WTC11 (cell line): ENCODE measurements at regions not wholly inside any gene's neighbourhood (a gene's known extent, or its start where the extent isn't known, plus 50 kb on each side); places are given as distances from the start of the nearest gene placed in this dataset.
"Not testable (repeated sequence)": the region's sequence is repeated elsewhere in the genome, so short reads cannot be mapped to it uniquely, and the experiment has no call there.

Experiments
- ATAC-seq: fragments of 200-7000 bp; cut with Tn5 transposase; 2 replicates; pipeline ENCODE4 v1.10.0; 2021; ENCODE audit warnings: mild to moderate bottlenecking, moderate library complexity
- CTCF ChIA-PET: fragments of 300-600 bp; sonication (Branson Sonifier 250); formaldehyde crosslinking; loops from one replicate; lab custom pipeline; 2021; ENCODE audit warnings: antibody characterized with exemption; lab: Charles Lee
- POLR2A ChIA-PET: fragments of 350-600 bp; sonication (Branson Sonifier 250); formaldehyde crosslinking; loops from one replicate; lab custom pipeline; 2021; ENCODE audit warnings: antibody characterized with exemption; lab: Charles Lee
- DNase-seq: peaks from one replicate; pipeline ENCODE4 v3.0.0; 2021; ENCODE audit warnings: low spot score
- H3K27ac Mint-ChIP-seq: 2 replicates; pipeline ENCODE4 v1.8.0; 2021; ENCODE audit warnings: mixed read lengths
- H3K27me3 Mint-ChIP-seq: 2 replicates; pipeline ENCODE4 v1.8.0; 2021; ENCODE audit warnings: low read depth, mild to moderate bottlenecking, moderate library complexity, mixed read lengths
- H3K36me3 Mint-ChIP-seq: 2 replicates; pipeline ENCODE4 v1.8.0; 2021; ENCODE audit warnings: mixed read lengths
- H3K4me1 Mint-ChIP-seq: 2 replicates; pipeline ENCODE4 v1.8.0; 2022; ENCODE audit warnings: mixed read lengths
- H3K4me3 Mint-ChIP-seq: 2 replicates; pipeline ENCODE4 v1.8.0; 2021; ENCODE audit warnings: mild to moderate bottlenecking, moderate library complexity, mixed read lengths
- H3K9me3 Mint-ChIP-seq: 2 replicates; pipeline ENCODE4 v1.8.0; 2021; ENCODE audit warnings: mixed read lengths
- CTCF ChIP-seq: fragments of 200-600 bp; IDR thresholded peaks from 2 replicates; pipeline ENCODE4 v1.8.0; 2022; ENCODE audit warnings: antibody characterized with exemption
- E2F1 ChIP-seq: sonication (generic); formaldehyde crosslinking; IDR thresholded peaks from 2 replicates; pipeline ENCODE4 v1.8.0; 2022; ENCODE audit warnings: mild to moderate bottlenecking, missing genetic modification reagents
- FOXK1 ChIP-seq: sonication (generic); formaldehyde crosslinking; IDR thresholded peaks from 2 replicates; pipeline ENCODE4 v1.8.0; 2022; ENCODE audit warnings: mild to moderate bottlenecking, moderate library complexity, missing genetic modification reagents
- GABPB1 ChIP-seq: sonication (generic); formaldehyde crosslinking; IDR thresholded peaks from 2 replicates; pipeline ENCODE4 v1.8.1; 2023; ENCODE audit warnings: mild to moderate bottlenecking, missing genetic modification reagents
- HMGA2 ChIP-seq: fragments of 250-450 bp; sonication (Bioruptor Pico); IDR thresholded peaks from 2 replicates; pipeline ENCODE4 v1.4.0; 2021; ENCODE audit warnings: mild to moderate bottlenecking, moderate library complexity
- KAT7 ChIP-seq: sonication (generic); formaldehyde crosslinking; IDR thresholded peaks from 2 replicates; pipeline ENCODE4 v1.8.1; 2023; ENCODE audit warnings: missing genetic modification reagents, mild to moderate bottlenecking, borderline replicate concordance
- MAX ChIP-seq: sonication (generic); formaldehyde crosslinking; IDR thresholded peaks from 2 replicates; pipeline ENCODE4 v1.8.0; 2022; ENCODE audit warnings: mild to moderate bottlenecking, missing genetic modification reagents
- MLX ChIP-seq: sonication (generic); formaldehyde crosslinking; IDR thresholded peaks from 2 replicates; pipeline ENCODE4 v1.8.1; 2023; ENCODE audit warnings: mild to moderate bottlenecking, missing genetic modification reagents, moderate library complexity
- MYBL2 ChIP-seq: sonication (generic); formaldehyde crosslinking; IDR thresholded peaks from 2 replicates; pipeline ENCODE4 v1.8.1; 2023; ENCODE audit warnings: mild to moderate bottlenecking, moderate library complexity, missing genetic modification reagents
- NFE2L1 ChIP-seq: sonication (generic); formaldehyde crosslinking; IDR thresholded peaks from 2 replicates; pipeline ENCODE4 v1.8.1; 2023; ENCODE audit warnings: missing genetic modification reagents
- ZMAT4 ChIP-seq: fragments of 250-450 bp; sonication (Bioruptor Pico); IDR thresholded peaks from 2 replicates; pipeline ENCODE4 v1.9.0; 2021; ENCODE audit warnings: mild to moderate bottlenecking
- ZNF232 ChIP-seq: sonication (generic); formaldehyde crosslinking; IDR thresholded peaks from 2 replicates; pipeline ENCODE4 v1.8.0; 2022; ENCODE audit warnings: mild to moderate bottlenecking, missing genetic modification reagents
- ZNF512 ChIP-seq: sonication (generic); formaldehyde crosslinking; IDR thresholded peaks from 2 replicates; pipeline ENCODE4 v1.8.1; 2022; ENCODE audit warnings: missing genetic modification reagents, borderline replicate concordance
- TF ChIP-seq, protein P1 (sequence below): sonication (generic); formaldehyde crosslinking; IDR thresholded peaks from 2 replicates; pipeline ENCODE4 v1.8.1; 2022; ENCODE audit warnings: mild to moderate bottlenecking, missing genetic modification reagents, moderate library complexity, borderline replicate concordance
- TF ChIP-seq, protein P2 (sequence below): fragments of 250-450 bp; sonication (Bioruptor Pico); IDR thresholded peaks from 2 replicates; pipeline ENCODE4 v1.8.0; 2021; ENCODE audit warnings: mild to moderate bottlenecking
- TF ChIP-seq, protein P3 (sequence below): sonication (generic); formaldehyde crosslinking; IDR thresholded peaks from 2 replicates; pipeline ENCODE4 v1.8.0; 2022; ENCODE audit warnings: missing genetic modification reagents
- TF ChIP-seq, protein P4 (sequence below): sonication (generic); formaldehyde crosslinking; IDR thresholded peaks from 2 replicates; pipeline ENCODE4 v1.8.0; 2022; ENCODE audit warnings: mild to moderate bottlenecking, missing genetic modification reagents
- TF ChIP-seq, protein P5 (sequence below): sonication (generic); formaldehyde crosslinking; IDR thresholded peaks from 2 replicates; pipeline ENCODE4 v1.8.1; 2022; ENCODE audit warnings: mild to moderate bottlenecking, moderate library complexity, missing genetic modification reagents

GRCh38 chr13:22931576-22931975, 249.2 kb upstream of the SGCG start (continued):
- TF ChIP-seq, protein P1, sequence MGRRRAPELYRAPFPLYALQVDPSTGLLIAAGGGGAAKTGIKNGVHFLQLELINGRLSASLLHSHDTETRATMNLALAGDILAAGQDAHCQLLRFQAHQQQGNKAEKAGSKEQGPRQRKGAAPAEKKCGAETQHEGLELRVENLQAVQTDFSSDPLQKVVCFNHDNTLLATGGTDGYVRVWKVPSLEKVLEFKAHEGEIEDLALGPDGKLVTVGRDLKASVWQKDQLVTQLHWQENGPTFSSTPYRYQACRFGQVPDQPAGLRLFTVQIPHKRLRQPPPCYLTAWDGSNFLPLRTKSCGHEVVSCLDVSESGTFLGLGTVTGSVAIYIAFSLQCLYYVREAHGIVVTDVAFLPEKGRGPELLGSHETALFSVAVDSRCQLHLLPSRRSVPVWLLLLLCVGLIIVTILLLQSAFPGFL = no peak
- TF ChIP-seq GABPB1 (no peak), ZNF512 (no peak), CTCF (no peak), ZMAT4 (CRISPR knock-in tag) (no peak), ZNF232 (CRISPR knock-in tag) (no peak), MAX (no peak)

DNA sequence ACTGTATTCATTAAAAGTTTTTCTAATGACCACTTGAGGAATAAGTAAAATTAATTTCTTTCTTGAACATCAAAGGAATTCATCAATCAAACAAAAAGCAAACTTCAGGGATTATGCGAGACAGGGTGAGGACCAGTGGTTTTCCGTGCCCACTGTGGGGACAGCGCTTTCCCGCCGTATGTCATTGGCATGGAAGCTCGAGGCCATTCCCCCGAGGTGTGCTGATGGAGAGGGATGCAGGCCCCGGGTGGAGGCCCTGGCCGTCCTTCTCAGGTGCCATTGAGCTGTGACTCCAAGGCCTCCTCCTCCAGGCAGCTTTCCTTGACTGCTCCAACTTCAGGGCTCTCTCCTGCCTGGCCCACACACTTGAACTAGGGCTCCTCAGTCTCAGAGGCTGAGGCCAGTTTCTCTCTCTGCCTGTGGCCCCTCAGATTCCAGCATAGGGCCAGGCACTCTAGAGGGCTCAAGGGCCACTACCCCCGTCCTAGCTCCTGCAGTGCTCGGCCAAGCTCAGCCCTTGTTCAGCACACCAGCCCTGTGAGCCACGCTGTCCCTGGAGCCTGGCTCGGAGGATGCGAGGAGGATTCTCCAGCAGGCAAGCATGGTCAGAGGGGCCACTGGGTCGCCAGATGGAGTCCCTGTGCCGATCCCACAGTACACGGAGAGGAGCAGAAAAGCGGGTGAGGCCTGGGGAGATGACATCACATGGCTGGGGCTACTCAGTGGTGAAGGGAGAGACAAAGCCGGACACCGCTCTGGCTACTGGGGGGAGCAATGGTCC, 248.0 kb upstream of the SGCG start:
- H3K27ac Mint-ChIP-seq, H3K4me3 Mint-ChIP-seq, H3K4me1 Mint-ChIP-seq, POLR2A ChIA-PET, ATAC-seq, H3K36me3 Mint-ChIP-seq, H3K27me3 Mint-ChIP-seq, H3K9me3 Mint-ChIP-seq, DNase-seq, CTCF ChIA-PET: not testable (repeated sequence)

GRCh38 chr13:22933571-22934181, 247.1 kb upstream of the SGCG start:
- no peak for DNase-seq
- no peak overlapping the region for H3K27ac Mint-ChIP-seq
- peaks cover 13% of the 10 kb centered on the region for H3K9me3 Mint-ChIP-seq
- no peaks in the 10 kb centered on the region for H3K27me3 Mint-ChIP-seq
- H3K4me3 Mint-ChIP-seq = no peak overlapping the region
- H3K36me3 Mint-ChIP-seq = peaks cover 7% of the 10 kb centered on the region
- CTCF ChIA-PET = no interaction called here
- POLR2A ChIA-PET = no interaction called here
- no peaks in the 10 kb centered on the region for H3K4me1 Mint-ChIP-seq
- ATAC-seq = no peak
- TF ChIP-seq, protein P2, sequence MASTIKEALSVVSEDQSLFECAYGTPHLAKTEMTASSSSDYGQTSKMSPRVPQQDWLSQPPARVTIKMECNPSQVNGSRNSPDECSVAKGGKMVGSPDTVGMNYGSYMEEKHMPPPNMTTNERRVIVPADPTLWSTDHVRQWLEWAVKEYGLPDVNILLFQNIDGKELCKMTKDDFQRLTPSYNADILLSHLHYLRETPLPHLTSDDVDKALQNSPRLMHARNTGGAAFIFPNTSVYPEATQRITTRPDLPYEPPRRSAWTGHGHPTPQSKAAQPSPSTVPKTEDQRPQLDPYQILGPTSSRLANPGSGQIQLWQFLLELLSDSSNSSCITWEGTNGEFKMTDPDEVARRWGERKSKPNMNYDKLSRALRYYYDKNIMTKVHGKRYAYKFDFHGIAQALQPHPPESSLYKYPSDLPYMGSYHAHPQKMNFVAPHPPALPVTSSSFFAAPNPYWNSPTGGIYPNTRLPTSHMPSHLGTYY (CRISPR knock-in tag) = no peak
- TF ChIP-seq NFE2L1 = no peak
- TF ChIP-seq FOXK1 (CRISPR knock-in tag) = no peak
- TF ChIP-seq MYBL2 (CRISPR knock-in tag) = no peak
- TF ChIP-seq, protein P3, sequence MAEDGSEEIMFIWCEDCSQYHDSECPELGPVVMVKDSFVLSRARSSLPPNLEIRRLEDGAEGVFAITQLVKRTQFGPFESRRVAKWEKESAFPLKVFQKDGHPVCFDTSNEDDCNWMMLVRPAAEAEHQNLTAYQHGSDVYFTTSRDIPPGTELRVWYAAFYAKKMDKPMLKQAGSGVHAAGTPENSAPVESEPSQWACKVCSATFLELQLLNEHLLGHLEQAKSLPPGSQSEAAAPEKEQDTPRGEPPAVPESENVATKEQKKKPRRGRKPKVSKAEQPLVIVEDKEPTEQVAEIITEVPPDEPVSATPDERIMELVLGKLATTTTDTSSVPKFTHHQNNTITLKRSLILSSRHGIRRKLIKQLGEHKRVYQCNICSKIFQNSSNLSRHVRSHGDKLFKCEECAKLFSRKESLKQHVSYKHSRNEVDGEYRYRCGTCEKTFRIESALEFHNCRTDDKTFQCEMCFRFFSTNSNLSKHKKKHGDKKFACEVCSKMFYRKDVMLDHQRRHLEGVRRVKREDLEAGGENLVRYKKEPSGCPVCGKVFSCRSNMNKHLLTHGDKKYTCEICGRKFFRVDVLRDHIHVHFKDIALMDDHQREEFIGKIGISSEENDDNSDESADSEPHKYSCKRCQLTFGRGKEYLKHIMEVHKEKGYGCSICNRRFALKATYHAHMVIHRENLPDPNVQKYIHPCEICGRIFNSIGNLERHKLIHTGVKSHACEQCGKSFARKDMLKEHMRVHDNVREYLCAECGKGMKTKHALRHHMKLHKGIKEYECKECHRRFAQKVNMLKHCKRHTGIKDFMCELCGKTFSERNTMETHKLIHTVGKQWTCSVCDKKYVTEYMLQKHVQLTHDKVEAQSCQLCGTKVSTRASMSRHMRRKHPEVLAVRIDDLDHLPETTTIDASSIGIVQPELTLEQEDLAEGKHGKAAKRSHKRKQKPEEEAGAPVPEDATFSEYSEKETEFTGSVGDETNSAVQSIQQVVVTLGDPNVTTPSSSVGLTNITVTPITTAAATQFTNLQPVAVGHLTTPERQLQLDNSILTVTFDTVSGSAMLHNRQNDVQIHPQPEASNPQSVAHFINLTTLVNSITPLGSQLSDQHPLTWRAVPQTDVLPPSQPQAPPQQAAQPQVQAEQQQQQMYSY (CRISPR knock-in tag) = no peak
- no peak for TF ChIP-seq GABPB1
- TF ChIP-seq, protein P4, sequence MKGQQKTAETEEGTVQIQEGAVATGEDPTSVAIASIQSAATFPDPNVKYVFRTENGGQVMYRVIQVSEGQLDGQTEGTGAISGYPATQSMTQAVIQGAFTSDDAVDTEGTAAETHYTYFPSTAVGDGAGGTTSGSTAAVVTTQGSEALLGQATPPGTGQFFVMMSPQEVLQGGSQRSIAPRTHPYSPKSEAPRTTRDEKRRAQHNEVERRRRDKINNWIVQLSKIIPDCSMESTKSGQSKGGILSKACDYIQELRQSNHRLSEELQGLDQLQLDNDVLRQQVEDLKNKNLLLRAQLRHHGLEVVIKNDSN (CRISPR knock-in tag) = no peak
- no peak for TF ChIP-seq E2F1
- TF ChIP-seq MLX (CRISPR knock-in tag) = no peak
- no peak for TF ChIP-seq HMGA2 (CRISPR knock-in tag)
- TF ChIP-seq KAT7 = no peak
- TF ChIP-seq, protein P5, sequence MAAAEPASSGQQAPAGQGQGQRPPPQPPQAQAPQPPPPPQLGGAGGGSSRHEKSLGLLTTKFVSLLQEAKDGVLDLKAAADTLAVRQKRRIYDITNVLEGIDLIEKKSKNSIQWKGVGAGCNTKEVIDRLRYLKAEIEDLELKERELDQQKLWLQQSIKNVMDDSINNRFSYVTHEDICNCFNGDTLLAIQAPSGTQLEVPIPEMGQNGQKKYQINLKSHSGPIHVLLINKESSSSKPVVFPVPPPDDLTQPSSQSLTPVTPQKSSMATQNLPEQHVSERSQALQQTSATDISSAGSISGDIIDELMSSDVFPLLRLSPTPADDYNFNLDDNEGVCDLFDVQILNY (CRISPR knock-in tag) = no peak
